Nephron (organoid): ENCODE measurements at regions not wholly inside any gene's neighbourhood (a gene's known extent, or its start where the extent isn't known, plus 50 kb on each side); places are given as distances from the start of the nearest gene placed in this dataset.

Experiments
- H3K27ac Mint-ChIP-seq, 3 experiments: 2 replicates each; pipeline ENCODE4 v1.8.0; 2020; ENCODE audit warnings: mixed read lengths in 3 of 3, mild to moderate bottlenecking in 2 of 3, moderate library complexity in 1 of 3
- H3K27me3 Mint-ChIP-seq: 2 replicates; pipeline ENCODE4 v1.8.0; 2021; ENCODE audit warnings: low read depth, mild to moderate bottlenecking, moderate library complexity, mixed read lengths
- H3K36me3 Mint-ChIP-seq: 2 replicates; pipeline ENCODE4 v1.8.0; 2020; ENCODE audit warnings: low read depth, mixed read lengths
- H3K4me1 Mint-ChIP-seq: 2 replicates; pipeline ENCODE4 v1.8.0; 2020; ENCODE audit warnings: mixed read lengths
- H3K4me3 Mint-ChIP-seq, 3 experiments: 2 replicates each; pipeline ENCODE4 v1.8.0; 2020; ENCODE audit warnings: mild to moderate bottlenecking in 3 of 3, mixed read lengths in 3 of 3, moderate library complexity in 2 of 3
- H3K9me3 Mint-ChIP-seq: 2 replicates; pipeline ENCODE4 v1.8.0; 2020; ENCODE audit warnings: mixed read lengths
- TF ChIP-seq, protein P1 (sequence below), 3 experiments: fragments of 200-600 bp; sonication (generic); IDR thresholded peaks; one replicate each; pipeline ENCODE4 v1.5.0; 2021; ENCODE audit warnings: antibody characterized with exemption in 3 of 3; ENCODE audit not compliant: unreplicated experiment in 3 of 3

- peaks cover 41% of the 10 kb centered on the region for H3K4me1 Mint-ChIP-seq
- H3K4me3 Mint-ChIP-seq = no peak overlapping the region
- TF ChIP-seq, protein P1, sequence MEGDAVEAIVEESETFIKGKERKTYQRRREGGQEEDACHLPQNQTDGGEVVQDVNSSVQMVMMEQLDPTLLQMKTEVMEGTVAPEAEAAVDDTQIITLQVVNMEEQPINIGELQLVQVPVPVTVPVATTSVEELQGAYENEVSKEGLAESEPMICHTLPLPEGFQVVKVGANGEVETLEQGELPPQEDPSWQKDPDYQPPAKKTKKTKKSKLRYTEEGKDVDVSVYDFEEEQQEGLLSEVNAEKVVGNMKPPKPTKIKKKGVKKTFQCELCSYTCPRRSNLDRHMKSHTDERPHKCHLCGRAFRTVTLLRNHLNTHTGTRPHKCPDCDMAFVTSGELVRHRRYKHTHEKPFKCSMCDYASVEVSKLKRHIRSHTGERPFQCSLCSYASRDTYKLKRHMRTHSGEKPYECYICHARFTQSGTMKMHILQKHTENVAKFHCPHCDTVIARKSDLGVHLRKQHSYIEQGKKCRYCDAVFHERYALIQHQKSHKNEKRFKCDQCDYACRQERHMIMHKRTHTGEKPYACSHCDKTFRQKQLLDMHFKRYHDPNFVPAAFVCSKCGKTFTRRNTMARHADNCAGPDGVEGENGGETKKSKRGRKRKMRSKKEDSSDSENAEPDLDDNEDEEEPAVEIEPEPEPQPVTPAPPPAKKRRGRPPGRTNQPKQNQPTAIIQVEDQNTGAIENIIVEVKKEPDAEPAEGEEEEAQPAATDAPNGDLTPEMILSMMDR (IDR thresholded peaks at IDR 0.05; ENCODE audit: unreplicated experiment in 3 of 3) = no peak
- H3K27me3 Mint-ChIP-seq = no peaks in the 10 kb centered on the region
- no peaks in the 10 kb centered on the region for H3K9me3 Mint-ChIP-seq
- peak overlapping the region in 2 of 3 experiments; percentile 97 to 98 for H3K27ac Mint-ChIP-seq
- H3K36me3 Mint-ChIP-seq = no peaks in the 10 kb centered on the region
These were observed 347.3 kb upstream of the NPVF start for GRCh38 chr7:25575634-25576033.

- Mint-ChIP-seq H3K4me1 (peaks cover 33% of the 10 kb centered on the region), H3K27me3 (peaks cover 4% of the 10 kb centered on the region), H3K9me3 (no peaks in the 10 kb centered on the region), H3K4me3 (no peak overlapping the region), H3K27ac (peak overlapping the region in 2 of 3 experiments; percentile 40 to 66), H3K36me3 (no peaks in the 10 kb centered on the region)
- TF ChIP-seq, protein P1 (IDR thresholded peaks at IDR 0.05; ENCODE audit: unreplicated experiment in 3 of 3) = no peak
These were observed 350.9 kb upstream of the NPVF start for GRCh38 chr7:25578991-25579777.

- peaks cover 4% of the 10 kb centered on the region for H3K27me3 Mint-ChIP-seq
These were observed 351.4 kb upstream of the NPVF start for GRCh38 chr7:25579778-25580075.

GRCh38 chr7:25580141-25580540 lies 351.9 kb upstream of the NPVF start:
- TF ChIP-seq, protein P1 (IDR thresholded peaks at IDR 0.05; ENCODE audit: unreplicated experiment in 3 of 3) = no peak
- peaks cover 30% of the 10 kb centered on the region for H3K4me1 Mint-ChIP-seq

More at GRCh38 chr7:25579778-25580075, 351.4 kb upstream of the NPVF start:
- Mint-ChIP-seq H3K4me3 (no peak overlapping the region), H3K4me1 (peaks cover 33% of the 10 kb centered on the region), H3K27ac (peak overlapping the region in 1 of 3 experiments; percentile 66), H3K9me3 (no peaks in the 10 kb centered on the region), H3K36me3 (no peaks in the 10 kb centered on the region)
- TF ChIP-seq, protein P1 (IDR thresholded peaks at IDR 0.05; ENCODE audit: unreplicated experiment in 3 of 3) = no peak

GRCh38 chr7:25583621-25584020 lies 355.3 kb upstream of the NPVF start:
- no peaks in the 10 kb centered on the region for H3K36me3 Mint-ChIP-seq
- peaks cover 22% of the 10 kb centered on the region for H3K4me1 Mint-ChIP-seq
- no peak overlapping the region for H3K27ac Mint-ChIP-seq

More at GRCh38 chr7:25580141-25580540, 351.9 kb upstream of the NPVF start:
- no peaks in the 10 kb centered on the region for H3K36me3 Mint-ChIP-seq
- H3K27me3 Mint-ChIP-seq = peaks cover 4% of the 10 kb centered on the region
- H3K9me3 Mint-ChIP-seq = no peaks in the 10 kb centered on the region
- peak overlapping the region in 2 of 3 experiments; percentile 9 to 66 for H3K27ac Mint-ChIP-seq
- H3K4me3 Mint-ChIP-seq = no peak overlapping the region

More at GRCh38 chr7:25583621-25584020, 355.3 kb upstream of the NPVF start:
- H3K9me3 Mint-ChIP-seq = no peaks in the 10 kb centered on the region
- H3K4me3 Mint-ChIP-seq = no peak overlapping the region
- TF ChIP-seq, protein P1 (IDR thresholded peaks at IDR 0.05; ENCODE audit: unreplicated experiment in 3 of 3) = no peak
- H3K27me3 Mint-ChIP-seq = peaks cover 4% of the 10 kb centered on the region
